BJ (cell line): ENCODE measurements at regions not wholly inside any gene's neighbourhood (a gene's known extent, or its start where the extent isn't known, plus 50 kb on each side); places are given as distances from the start of the nearest gene placed in this dataset.
"Not testable (repeated sequence)": the region's sequence is repeated elsewhere in the genome, so short reads cannot be mapped to it uniquely, and the experiment has no call there.

ENCODE experiments used
- CTCF ChIA-PET: fragments of 350-600 bp; formaldehyde crosslinking; extraction: SDS; loops from one replicate; lab custom pipeline; 2021; ENCODE audit warnings: antibody characterized with exemption, inconsistent platforms; lab: Yijun Ruan, JAX
- POLR2A ChIA-PET: fragments of 300-600 bp; sonication (Branson Sonifier 250); formaldehyde crosslinking; extraction: SDS; loops from one replicate; lab custom pipeline; 2021; ENCODE audit warnings: antibody characterized with exemption; lab: Charles Lee
- DNase-seq: peaks from one replicate; pipeline ENCODE4 v3.0.0-alpha.2; 2011; ENCODE audit warnings: low read depth
- H3K27me3 ChIP-seq: 2 replicates; pipeline ENCODE4 v1.6.0; 2011; ENCODE audit warnings: low read length; ENCODE audit not compliant: control insufficient read depth, insufficient read depth
- H3K36me3 ChIP-seq: 2 replicates; pipeline ENCODE4 v1.5.1; 2011; ENCODE audit warnings: low read length; ENCODE audit not compliant: control insufficient read depth, insufficient read depth
- H3K4me3 ChIP-seq: 2 replicates; pipeline ENCODE4 v1.5.1; 2011; ENCODE audit warnings: low read depth, mild to moderate bottlenecking, control low read depth, low read length
- TF ChIP-seq, protein P1 (sequence below): IDR thresholded peaks from 2 replicates; pipeline ENCODE4 v1.5.1; 2011; ENCODE audit warnings: low read depth, mild to moderate bottlenecking, control low read depth, inconsistent platforms, low read length, moderate library complexity; ENCODE audit not compliant: insufficient read depth

DNA sequence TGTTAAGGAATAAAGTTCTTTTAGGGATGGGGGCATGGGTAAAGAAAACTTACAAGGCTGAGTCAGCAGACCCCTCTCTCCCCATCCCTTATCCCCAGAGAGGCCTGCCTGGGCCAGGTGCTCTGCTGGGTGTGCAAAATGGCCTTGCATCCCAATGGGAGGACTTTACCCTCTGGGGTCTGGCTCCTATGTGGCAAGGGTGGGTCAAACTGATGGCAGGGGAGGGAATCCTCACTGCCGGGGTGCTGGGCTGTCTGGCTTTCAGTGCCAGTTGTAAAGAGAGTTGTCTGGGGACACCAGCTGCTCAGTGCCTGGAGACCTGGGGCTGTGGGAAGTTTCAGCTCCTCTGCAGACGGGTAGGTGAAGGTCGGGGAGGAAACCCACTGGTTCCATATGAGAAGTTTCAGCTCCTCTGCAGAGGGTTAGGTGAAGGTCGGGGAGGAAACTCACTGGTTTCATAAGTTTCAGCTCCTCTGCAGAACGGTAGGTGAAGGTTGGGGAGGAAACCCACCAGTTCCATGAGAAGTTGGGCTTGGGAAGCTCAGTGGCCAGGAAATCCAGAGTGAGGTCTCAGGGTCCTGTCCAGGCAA is 127.2 kb upstream of the PODXL start:
- Histone ChIP-seq H3K4me3 (no peak overlapping the region), H3K27me3 (peaks cover 10% of the 10 kb centered on the region; the same call in 1 of the 2 replicates), H3K36me3 (no peaks in the 10 kb centered on the region)
- POLR2A ChIA-PET: no interaction called here
- no peak for DNase-seq
- TF ChIP-seq, protein P1, sequence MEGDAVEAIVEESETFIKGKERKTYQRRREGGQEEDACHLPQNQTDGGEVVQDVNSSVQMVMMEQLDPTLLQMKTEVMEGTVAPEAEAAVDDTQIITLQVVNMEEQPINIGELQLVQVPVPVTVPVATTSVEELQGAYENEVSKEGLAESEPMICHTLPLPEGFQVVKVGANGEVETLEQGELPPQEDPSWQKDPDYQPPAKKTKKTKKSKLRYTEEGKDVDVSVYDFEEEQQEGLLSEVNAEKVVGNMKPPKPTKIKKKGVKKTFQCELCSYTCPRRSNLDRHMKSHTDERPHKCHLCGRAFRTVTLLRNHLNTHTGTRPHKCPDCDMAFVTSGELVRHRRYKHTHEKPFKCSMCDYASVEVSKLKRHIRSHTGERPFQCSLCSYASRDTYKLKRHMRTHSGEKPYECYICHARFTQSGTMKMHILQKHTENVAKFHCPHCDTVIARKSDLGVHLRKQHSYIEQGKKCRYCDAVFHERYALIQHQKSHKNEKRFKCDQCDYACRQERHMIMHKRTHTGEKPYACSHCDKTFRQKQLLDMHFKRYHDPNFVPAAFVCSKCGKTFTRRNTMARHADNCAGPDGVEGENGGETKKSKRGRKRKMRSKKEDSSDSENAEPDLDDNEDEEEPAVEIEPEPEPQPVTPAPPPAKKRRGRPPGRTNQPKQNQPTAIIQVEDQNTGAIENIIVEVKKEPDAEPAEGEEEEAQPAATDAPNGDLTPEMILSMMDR: no peak
- CTCF ChIA-PET: no interaction called here

DNA sequence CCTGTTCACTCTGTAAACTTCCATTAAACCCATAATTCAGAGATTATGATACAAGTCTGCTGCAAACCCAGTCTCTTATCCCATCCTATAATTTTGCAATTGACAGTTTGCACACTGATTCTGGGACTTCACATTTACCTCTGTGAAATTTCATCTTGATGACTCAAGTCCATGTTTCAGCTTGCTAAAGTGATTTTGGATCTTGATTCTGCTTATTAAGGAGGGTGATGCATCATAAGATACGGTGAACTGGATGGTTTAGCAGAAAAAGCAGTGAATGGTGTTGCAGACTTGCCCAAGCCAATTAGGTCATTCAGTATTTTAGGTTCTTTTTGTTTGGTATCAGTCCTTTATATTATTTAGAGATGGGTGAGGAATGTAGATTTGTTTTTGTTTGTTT is 125.5 kb upstream of the PODXL start:
- DNase-seq: no peak
- TF ChIP-seq, protein P1: no peak
- CTCF ChIA-PET: interaction anchor here (1.1 to 3.0 kb wide), 3 partner anchors 8 to 23 kb away, joined by 3 to 14 read pairs (median 7); no protein-coding TSS in a partner anchor

DNA sequence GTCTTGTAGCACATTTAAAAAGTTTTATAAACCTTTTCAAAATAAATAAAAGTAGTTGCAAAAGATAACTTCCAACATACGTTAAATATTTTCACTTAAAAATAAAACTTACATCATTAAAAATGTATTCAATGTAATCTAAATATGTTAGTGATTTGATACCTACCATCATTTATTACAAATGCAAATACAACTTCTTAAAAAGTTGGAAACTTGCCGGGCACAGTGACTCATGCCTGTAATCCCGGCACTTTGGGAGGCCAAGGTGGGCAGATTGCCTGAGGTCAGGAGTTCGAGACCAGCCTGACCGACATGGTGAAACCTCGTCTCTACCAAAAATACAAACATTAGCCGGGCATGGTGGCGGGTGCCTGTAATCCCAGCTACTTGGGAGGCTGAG is 122.6 kb upstream of the PODXL start:
- DNase-seq, H3K36me3 ChIP-seq, H3K4me3 ChIP-seq, H3K27me3 ChIP-seq, POLR2A ChIA-PET: not testable (repeated sequence)
- CTCF ChIA-PET: interaction anchor here (1.7 to 3.0 kb wide), 2 partner anchors 10 to 11 kb away, joined by 6 to 14 read pairs; no protein-coding TSS in a partner anchor

More for the DNA sequence above, 125.5 kb upstream of the PODXL start:
- Histone ChIP-seq H3K36me3 (no peaks in the 10 kb centered on the region), H3K4me3 (no peak overlapping the region), H3K27me3 (peaks cover 7% of the 10 kb centered on the region; the same call in 1 of the 2 replicates)
- POLR2A ChIA-PET: no interaction called here

DNA sequence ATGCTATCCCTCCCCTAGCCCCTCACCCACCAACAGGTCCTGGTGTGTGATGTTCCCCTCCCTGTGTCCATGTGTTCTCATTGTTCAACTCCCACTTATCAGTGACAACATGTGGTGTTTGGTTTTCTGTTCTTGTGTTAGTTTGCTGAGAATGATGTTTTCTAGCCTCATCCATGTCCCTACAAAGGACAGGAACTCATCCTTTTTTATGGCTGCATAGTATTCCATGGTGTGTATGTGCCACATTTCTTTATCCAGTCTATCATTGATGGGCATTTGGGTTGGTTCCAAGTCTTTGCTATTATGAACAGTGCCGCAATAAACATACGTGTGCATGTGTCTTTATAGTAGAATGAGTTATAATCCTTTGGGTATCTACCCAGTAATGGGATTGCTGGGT is 120.4 kb upstream of the PODXL start:
- H3K4me3 ChIP-seq, CTCF ChIA-PET, H3K36me3 ChIP-seq, POLR2A ChIA-PET, H3K27me3 ChIP-seq, DNase-seq: not testable (repeated sequence)

DNA sequence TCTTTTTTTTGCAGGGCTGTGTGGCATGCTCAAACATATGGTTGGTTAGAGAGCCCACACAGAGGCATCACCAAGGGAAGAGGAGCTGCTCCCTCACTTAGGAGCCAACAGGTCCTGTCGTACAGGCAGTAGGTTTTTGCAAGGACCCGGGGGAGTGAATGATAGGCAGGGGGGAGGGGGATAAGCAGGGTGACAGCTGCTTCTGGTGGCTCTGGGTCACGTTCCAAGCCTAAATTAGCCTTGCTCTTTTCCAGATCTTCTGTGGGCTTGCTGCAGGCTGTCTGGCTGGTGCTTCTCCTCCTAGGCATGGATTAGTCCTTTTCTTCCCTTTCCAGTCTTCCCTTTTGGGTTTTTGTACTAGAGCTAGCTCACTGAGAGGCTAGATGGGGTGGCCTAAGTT is 117.7 kb upstream of the PODXL start:
- Histone ChIP-seq H3K36me3 (no peaks in the 10 kb centered on the region), H3K4me3 (no peak overlapping the region), H3K27me3 (peaks cover 4% of the 10 kb centered on the region; the same call in 1 of the 2 replicates)
- CTCF ChIA-PET: interaction anchor here (1.2 kb wide), 1 partner anchor 15 kb away, joined by 3 read pairs; no protein-coding TSS in a partner anchor
- POLR2A ChIA-PET: no interaction called here
- TF ChIP-seq, protein P1: no peak
- no peak for DNase-seq

DNA sequence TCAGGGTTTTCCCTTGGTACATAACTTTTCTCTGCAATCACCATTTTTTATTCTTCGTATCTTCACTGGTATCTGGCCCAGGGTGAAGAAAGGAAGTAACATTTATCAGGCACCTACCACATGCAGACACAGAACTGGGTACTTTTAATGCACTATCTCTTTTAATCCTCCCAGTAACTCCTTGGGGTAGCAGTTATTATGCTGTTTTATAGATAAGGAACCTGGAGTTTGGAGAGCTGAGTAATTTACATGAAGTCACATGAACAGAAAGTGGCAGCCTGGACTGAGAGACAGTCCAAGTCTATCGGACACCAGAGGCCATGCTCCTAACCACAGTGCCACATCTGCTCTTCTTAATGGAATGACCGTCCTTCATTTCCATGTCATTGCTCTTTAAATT is 117.1 kb upstream of the PODXL start:
- TF ChIP-seq, protein P1: no peak
- no peak for DNase-seq
- no peak overlapping the region for H3K4me3 ChIP-seq
- ChIA-PET CTCF (interaction anchor here (1.8 kb wide), 1 partner anchor 15 kb away, joined by 5 read pairs; no protein-coding TSS in a partner anchor), POLR2A (no interaction called here)
- H3K27me3 ChIP-seq: peaks cover 4% of the 10 kb centered on the region; the same call in 1 of the 2 replicates
- no peaks in the 10 kb centered on the region for H3K36me3 ChIP-seq
